GM12878 (cell line): ENCODE measurements at regions not wholly inside any gene's neighbourhood (a gene's known extent, or its start where the extent isn't known, plus 50 kb on each side); places are given as distances from the start of the nearest gene placed in this dataset.

Experiments
- ATAC-seq: fragments of 200-7000 bp; cut with Tn5 transposase; 3 replicates; pipeline ENCODE4 v1.9.1; 2020; ENCODE audit warnings: mild to moderate bottlenecking, moderate library complexity
- BruUV-seq: library from RNA; stranded (reverse); fragments of 400-500 nt; replicated peaks from 2 replicates; lab custom pipeline; 2021; lab: Mats Ljungman, UMichigan
- CTCF ChIA-PET: fragments of 300-600 bp; sonication (Branson Sonifier 250); formaldehyde crosslinking; extraction: SDS; loops from one replicate; lab custom pipeline; 2021; ENCODE audit warnings: inconsistent platforms; lab: Yijun Ruan, JAX
- POLR2A ChIA-PET: fragments of 350-600 bp; formaldehyde crosslinking; extraction: SDS; loops from one replicate; lab custom pipeline; 2021; ENCODE audit warnings: inconsistent platforms; lab: Charles Lee
- RAD21 ChIA-PET: fragments of 300-600 bp; sonication (Branson Sonifier 250); formaldehyde crosslinking; loops from one replicate; lab custom pipeline; 2023; ENCODE audit warnings: antibody characterized with exemption; ENCODE audit not compliant: unreplicated experiment; lab: Charles Lee
- SMC1A ChIA-PET: fragments of 300-600 bp; sonication (Branson Sonifier 250); formaldehyde crosslinking; loops from one replicate; lab custom pipeline; 2023; ENCODE audit not compliant: unreplicated experiment, uncharacterized antibody; lab: Charles Lee
- DNase-seq: peaks from one replicate; pipeline ENCODE4 v3.0.0-alpha.2; 2011; ENCODE audit warnings: low read depth, low spot score
- FAIRE-seq: peaks from 3 replicates; lab custom pipeline; 2011; peaks lifted over from hg19 to GRCh38; lab: Jason Lieb, UNC
- H2AFZ ChIP-seq: 2 replicates; pipeline ENCODE4 v1.6.0; 2011; ENCODE audit warnings: low read depth, low read length, control low read depth; ENCODE audit not compliant: control insufficient read depth
- H3K27ac ChIP-seq: 2 replicates; pipeline ENCODE4 v1.5.1; 2011; ENCODE audit warnings: control low read depth; ENCODE audit not compliant: control insufficient read depth, insufficient read depth
- H3K27me3 ChIP-seq, 2 experiments: replicated peaks in 1 of 2; 2 replicates each; pipeline versions ENCODE4 v1.6.0 to v1.6.1; 2011; ENCODE audit warnings: low read length in 1 of 2; ENCODE audit not compliant: control insufficient read depth in 2 of 2, insufficient read depth in 2 of 2
- H3K36me3 ChIP-seq, 2 experiments: 2 replicates each; pipeline ENCODE4 v1.5.1; 2011; ENCODE audit warnings: low read length in 1 of 2; ENCODE audit not compliant: control insufficient read depth in 2 of 2, insufficient read depth in 2 of 2
- H3K4me1 ChIP-seq: 2 replicates; pipeline ENCODE4 v1.6.1; 2011; ENCODE audit warnings: mild to moderate bottlenecking, low read length, moderate library complexity, mixed read lengths; ENCODE audit not compliant: control insufficient read depth, insufficient read depth
- H3K4me2 ChIP-seq: 2 replicates; pipeline ENCODE4 v1.6.0; 2011; ENCODE audit warnings: control low read depth; ENCODE audit not compliant: control insufficient read depth, insufficient read depth
- H3K4me3 ChIP-seq: fragments of 200-600 bp; sonication (generic); 2 replicates; pipeline ENCODE4 v1.5.1; 2016
- H3K79me2 ChIP-seq: 2 replicates; pipeline ENCODE4 v1.6.0; 2011; ENCODE audit warnings: low read length; ENCODE audit not compliant: control insufficient read depth, insufficient read depth
- H3K9ac ChIP-seq: 2 replicates; pipeline ENCODE4 v1.8.0; 2011; ENCODE audit warnings: low read length, control low read depth, mixed read lengths; ENCODE audit not compliant: control insufficient read depth, insufficient read depth
- H3K9me3 ChIP-seq: replicated peaks from 3 replicates; pipeline ENCODE4 v1.5.1; 2011; ENCODE audit warnings: mild to moderate bottlenecking, low read length; ENCODE audit not compliant: control insufficient read depth, insufficient read depth
- H4K20me1 ChIP-seq: 2 replicates; pipeline ENCODE4 v1.6.0; 2011; ENCODE audit not compliant: control insufficient read depth, insufficient read depth
- BMI1 ChIP-seq: fragments of 450-650 bp; IDR thresholded peaks from 2 replicates; pipeline ENCODE4 v1.6.1; 2016; ENCODE audit warnings: mild to moderate bottlenecking, moderate library complexity, borderline replicate concordance
- CHD1 ChIP-seq: IDR thresholded peaks from 2 replicates; pipeline ENCODE4 v1.6.1; 2012; ENCODE audit warnings: low read depth, low read length, improper control_type of control experiment
- CHD4 ChIP-seq: fragments of 200-600 bp; sonication (generic); IDR thresholded peaks from 2 replicates; pipeline ENCODE4 v1.6.1; 2016; ENCODE audit warnings: mild to moderate bottlenecking
- ESRRA ChIP-seq: IDR thresholded peaks from 2 replicates; pipeline ENCODE4 v1.6.1; 2012; ENCODE audit warnings: mild to moderate bottlenecking, low read length, improper control_type of control experiment
- KDM1A ChIP-seq: fragments of 200-600 bp; sonication (generic); IDR thresholded peaks from 2 replicates; pipeline ENCODE4 v1.6.1; 2016; ENCODE audit warnings: borderline replicate concordance
- LARP7 ChIP-seq: fragments of 450-650 bp; IDR thresholded peaks from 2 replicates; pipeline ENCODE4 v1.6.1; 2017; ENCODE audit warnings: mild to moderate bottlenecking
- MEF2A ChIP-seq: IDR thresholded peaks from 2 replicates; pipeline ENCODE4 v1.6.1; 2011; ENCODE audit warnings: low read depth, mild to moderate bottlenecking, low read length, moderate library complexity; ENCODE audit not compliant: insufficient read depth
- NBN ChIP-seq: fragments of 450-650 bp; IDR thresholded peaks from 2 replicates; pipeline ENCODE4 v1.6.1; 2016
- NR2C1 ChIP-seq: fragments of 450-650 bp; IDR thresholded peaks from 2 replicates; pipeline ENCODE4 v1.6.1; 2017; ENCODE audit warnings: antibody characterized with exemption, mild to moderate bottlenecking, moderate library complexity
- NRF1 ChIP-seq: conservative IDR thresholded peaks from 2 replicates; pipeline ENCODE4 v1.6.1; 2011; ENCODE audit warnings: mild to moderate bottlenecking, low read depth, low read length, improper control_type of control experiment
- PAX5 ChIP-seq: IDR thresholded peaks from 2 replicates; pipeline ENCODE4 v1.6.1; 2011; ENCODE audit warnings: low read depth, low read length, borderline replicate concordance
- PAX8 ChIP-seq: fragments of 450-650 bp; IDR thresholded peaks from 2 replicates; pipeline ENCODE4 v1.6.1; 2017; ENCODE audit warnings: mild to moderate bottlenecking, moderate library complexity
- PKNOX1 ChIP-seq: fragments of 450-650 bp; IDR thresholded peaks from 2 replicates; pipeline ENCODE4 v1.6.1; 2016; ENCODE audit warnings: mild to moderate bottlenecking
- PML ChIP-seq: IDR thresholded peaks from 2 replicates; pipeline ENCODE4 v1.6.1; 2012; ENCODE audit warnings: low read length, inconsistent platforms
- RAD21 ChIP-seq: IDR thresholded peaks from 2 replicates; pipeline ENCODE4 v1.6.1; 2011; ENCODE audit warnings: mild to moderate bottlenecking, low read depth, low read length, moderate library complexity; ENCODE audit not compliant: insufficient read depth
- TARDBP ChIP-seq: IDR thresholded peaks from 2 replicates; pipeline ENCODE4 v1.6.1; 2016; ENCODE audit warnings: borderline replicate concordance
- ZNF622 ChIP-seq: fragments of 450-650 bp; IDR thresholded peaks from 2 replicates; pipeline ENCODE4 v1.6.1; 2017; ENCODE audit warnings: mild to moderate bottlenecking, inconsistent platforms
- WGBS: methylation state at CpG from one replicate; pipeline ENCODE4 v1.1.6; 2016; ENCODE audit warnings: low lambda C conversion rate; ENCODE audit not compliant: insufficient replicate concordance, insufficient coverage; ENCODE audit errors: missing lambda C conversion rate; 5-methylcytosine and 5-hydroxymethylcytosine counted together
- in situ Hi-C: fragments of 300-500 bp; cut with MboI; formaldehyde crosslinking; loops from 9 replicates; pipeline ENCODE4 v1.14.3; 2018; ENCODE audit warnings: mixed read lengths
- intact Hi-C: fragments of 100-400 bp; cut with micrococcal nuclease; formaldehyde crosslinking; loops from one replicate; pipeline ENCODE4 v1.14.2; 2022; ENCODE audit not compliant: unreplicated experiment
- TF ChIP-seq, protein P1 (sequence below): fragments of 450-650 bp; IDR thresholded peaks from 2 replicates; pipeline ENCODE4 v1.6.1; 2018; ENCODE audit warnings: mild to moderate bottlenecking, low read depth, moderate library complexity; ENCODE audit not compliant: partially characterized antibody
- TF ChIP-seq, protein P2 (sequence below): fragments of 450-650 bp; IDR thresholded peaks from 2 replicates; pipeline ENCODE4 v1.6.1; 2017; ENCODE audit warnings: mild to moderate bottlenecking

DNA sequence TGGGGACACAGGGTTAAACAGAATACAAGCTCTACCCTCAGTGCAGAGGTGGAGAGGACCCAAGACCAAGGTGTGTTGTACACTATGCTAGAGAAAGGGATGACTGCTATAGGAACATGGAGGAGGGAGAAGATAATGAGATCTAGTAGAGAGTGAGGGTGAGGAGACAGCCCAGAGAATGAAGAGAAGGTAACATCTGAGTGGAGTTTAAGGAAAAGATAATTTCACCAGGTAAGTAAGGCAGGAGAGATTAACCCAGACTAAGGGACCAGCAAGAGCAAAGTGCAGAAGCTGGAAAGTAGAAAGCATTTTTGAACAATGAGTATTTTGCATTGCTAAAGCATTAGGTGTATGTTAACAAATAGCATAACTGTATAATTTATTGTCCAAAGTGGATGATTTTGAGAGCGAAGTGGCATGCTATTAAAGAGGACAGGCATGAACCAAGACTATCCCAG is 128.8 kb downstream of the RASSF10 start:
- SMC1A ChIA-PET, result interaction anchor here (0.7 to 2.0 kb wide), 3 partner anchors 14 to 126 kb away, joined by 3 to 8 read pairs (median 3); no protein-coding TSS in a partner anchor
- FAIRE-seq (no peak), DNase-seq (no peak), ATAC-seq (no peak)
- in situ Hi-C loops, result no loop called here
- Histone ChIP-seq H3K27me3 (no peaks in the 10 kb centered on the region; a peak in 1 of 4 replicates), H3K36me3 (no peaks in the 10 kb centered on the region), H3K27ac (no peak overlapping the region), H4K20me1 (no peaks in the 10 kb centered on the region), H3K4me2 (no peak overlapping the region), H3K9ac (no peak overlapping the region), H3K79me2 (no peaks in the 10 kb centered on the region), H3K4me1 (no peaks in the 10 kb centered on the region), H2AFZ (no peak overlapping the region), H3K4me3 (no peak overlapping the region), H3K9me3 (no peaks in the 10 kb centered on the region)
- WGBS, result 0% methylated on average over 1 of the region's 1 CpG
- POLR2A ChIA-PET, result interaction anchor here (1.0 kb wide), 1 partner anchor 23 kb away, joined by 3 read pairs; no protein-coding TSS in a partner anchor
- no TSS peak for BruUV-seq
- RAD21 ChIA-PET, result interaction anchor here (1.6 kb wide), 1 partner anchor 23 kb away, joined by 6 read pairs; no protein-coding TSS in a partner anchor
- intact Hi-C loops, result no loop called here
- CTCF ChIA-PET, result interaction anchor here (2.3 kb wide), 1 partner anchor 17 kb away, joined by 9 read pairs; no protein-coding TSS in a partner anchor
- TF ChIP-seq PML, result no peak
- no peak for TF ChIP-seq CHD4
- TF ChIP-seq TARDBP, result no peak
- no peak for TF ChIP-seq CHD1
- TF ChIP-seq BMI1, result no peak
- TF ChIP-seq NRF1, result no peak
- no peak for TF ChIP-seq PAX5
- TF ChIP-seq ZNF622, result no peak
- TF ChIP-seq PKNOX1, result no peak
- TF ChIP-seq NBN, result no peak
- TF ChIP-seq NR2C1, result no peak
- TF ChIP-seq MEF2A, result no peak
- no peak for TF ChIP-seq ESRRA
- TF ChIP-seq KDM1A, result no peak
- TF ChIP-seq, protein P1, sequence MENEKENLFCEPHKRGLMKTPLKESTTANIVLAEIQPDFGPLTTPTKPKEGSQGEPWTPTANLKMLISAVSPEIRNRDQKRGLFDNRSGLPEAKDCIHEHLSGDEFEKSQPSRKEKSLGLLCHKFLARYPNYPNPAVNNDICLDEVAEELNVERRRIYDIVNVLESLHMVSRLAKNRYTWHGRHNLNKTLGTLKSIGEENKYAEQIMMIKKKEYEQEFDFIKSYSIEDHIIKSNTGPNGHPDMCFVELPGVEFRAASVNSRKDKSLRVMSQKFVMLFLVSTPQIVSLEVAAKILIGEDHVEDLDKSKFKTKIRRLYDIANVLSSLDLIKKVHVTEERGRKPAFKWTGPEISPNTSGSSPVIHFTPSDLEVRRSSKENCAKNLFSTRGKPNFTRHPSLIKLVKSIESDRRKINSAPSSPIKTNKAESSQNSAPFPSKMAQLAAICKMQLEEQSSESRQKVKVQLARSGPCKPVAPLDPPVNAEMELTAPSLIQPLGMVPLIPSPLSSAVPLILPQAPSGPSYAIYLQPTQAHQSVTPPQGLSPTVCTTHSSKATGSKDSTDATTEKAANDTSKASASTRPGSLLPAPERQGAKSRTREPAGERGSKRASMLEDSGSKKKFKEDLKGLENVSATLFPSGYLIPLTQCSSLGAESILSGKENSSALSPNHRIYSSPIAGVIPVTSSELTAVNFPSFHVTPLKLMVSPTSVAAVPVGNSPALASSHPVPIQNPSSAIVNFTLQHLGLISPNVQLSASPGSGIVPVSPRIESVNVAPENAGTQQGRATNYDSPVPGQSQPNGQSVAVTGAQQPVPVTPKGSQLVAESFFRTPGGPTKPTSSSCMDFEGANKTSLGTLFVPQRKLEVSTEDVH, result no peak
- no peak for TF ChIP-seq LARP7
- TF ChIP-seq PAX8, result no peak
- TF ChIP-seq, protein P2, sequence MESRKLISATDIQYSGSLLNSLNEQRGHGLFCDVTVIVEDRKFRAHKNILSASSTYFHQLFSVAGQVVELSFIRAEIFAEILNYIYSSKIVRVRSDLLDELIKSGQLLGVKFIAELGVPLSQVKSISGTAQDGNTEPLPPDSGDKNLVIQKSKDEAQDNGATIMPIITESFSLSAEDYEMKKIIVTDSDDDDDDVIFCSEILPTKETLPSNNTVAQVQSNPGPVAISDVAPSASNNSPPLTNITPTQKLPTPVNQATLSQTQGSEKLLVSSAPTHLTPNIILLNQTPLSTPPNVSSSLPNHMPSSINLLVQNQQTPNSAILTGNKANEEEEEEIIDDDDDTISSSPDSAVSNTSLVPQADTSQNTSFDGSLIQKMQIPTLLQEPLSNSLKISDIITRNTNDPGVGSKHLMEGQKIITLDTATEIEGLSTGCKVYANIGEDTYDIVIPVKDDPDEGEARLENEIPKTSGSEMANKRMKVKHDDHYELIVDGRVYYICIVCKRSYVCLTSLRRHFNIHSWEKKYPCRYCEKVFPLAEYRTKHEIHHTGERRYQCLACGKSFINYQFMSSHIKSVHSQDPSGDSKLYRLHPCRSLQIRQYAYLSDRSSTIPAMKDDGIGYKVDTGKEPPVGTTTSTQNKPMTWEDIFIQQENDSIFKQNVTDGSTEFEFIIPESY, result no peak
- no peak for TF ChIP-seq RAD21
